GM12874 (cell line): ENCODE measurements at regions not wholly inside any gene's neighbourhood (a gene's known extent, or its start where the extent isn't known, plus 50 kb on each side); places are given as distances from the start of the nearest gene placed in this dataset.

Experiments
- TF ChIP-seq, protein P1 (sequence below): IDR thresholded peaks from 2 replicates; pipeline ENCODE4 v1.5.1; 2011; ENCODE audit warnings: low read depth, mild to moderate bottlenecking, control low read depth, low read length, moderate library complexity; ENCODE audit not compliant: insufficient read depth

DNA sequence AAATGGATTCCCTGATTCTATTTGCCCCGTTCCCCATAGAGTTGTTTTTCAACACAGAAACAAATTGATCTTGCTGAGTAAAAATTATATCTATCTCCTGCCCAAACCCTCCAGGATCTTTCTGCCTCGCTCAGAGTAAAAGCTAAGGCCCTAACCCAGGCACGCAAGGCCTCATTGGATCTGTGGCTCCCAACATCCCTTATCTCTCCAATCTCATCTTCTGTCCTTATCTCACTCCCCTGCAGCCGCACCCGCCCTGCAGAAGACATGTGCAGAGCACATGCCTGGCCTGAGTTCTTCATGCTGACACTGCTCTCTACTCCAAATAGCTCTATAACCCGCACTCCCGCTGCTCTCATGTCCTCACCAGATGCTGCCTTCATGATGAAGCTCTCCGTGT lies 543.8 kb upstream of the ZFP42 start:
- TF ChIP-seq, protein P1, sequence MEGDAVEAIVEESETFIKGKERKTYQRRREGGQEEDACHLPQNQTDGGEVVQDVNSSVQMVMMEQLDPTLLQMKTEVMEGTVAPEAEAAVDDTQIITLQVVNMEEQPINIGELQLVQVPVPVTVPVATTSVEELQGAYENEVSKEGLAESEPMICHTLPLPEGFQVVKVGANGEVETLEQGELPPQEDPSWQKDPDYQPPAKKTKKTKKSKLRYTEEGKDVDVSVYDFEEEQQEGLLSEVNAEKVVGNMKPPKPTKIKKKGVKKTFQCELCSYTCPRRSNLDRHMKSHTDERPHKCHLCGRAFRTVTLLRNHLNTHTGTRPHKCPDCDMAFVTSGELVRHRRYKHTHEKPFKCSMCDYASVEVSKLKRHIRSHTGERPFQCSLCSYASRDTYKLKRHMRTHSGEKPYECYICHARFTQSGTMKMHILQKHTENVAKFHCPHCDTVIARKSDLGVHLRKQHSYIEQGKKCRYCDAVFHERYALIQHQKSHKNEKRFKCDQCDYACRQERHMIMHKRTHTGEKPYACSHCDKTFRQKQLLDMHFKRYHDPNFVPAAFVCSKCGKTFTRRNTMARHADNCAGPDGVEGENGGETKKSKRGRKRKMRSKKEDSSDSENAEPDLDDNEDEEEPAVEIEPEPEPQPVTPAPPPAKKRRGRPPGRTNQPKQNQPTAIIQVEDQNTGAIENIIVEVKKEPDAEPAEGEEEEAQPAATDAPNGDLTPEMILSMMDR: no peak

DNA sequence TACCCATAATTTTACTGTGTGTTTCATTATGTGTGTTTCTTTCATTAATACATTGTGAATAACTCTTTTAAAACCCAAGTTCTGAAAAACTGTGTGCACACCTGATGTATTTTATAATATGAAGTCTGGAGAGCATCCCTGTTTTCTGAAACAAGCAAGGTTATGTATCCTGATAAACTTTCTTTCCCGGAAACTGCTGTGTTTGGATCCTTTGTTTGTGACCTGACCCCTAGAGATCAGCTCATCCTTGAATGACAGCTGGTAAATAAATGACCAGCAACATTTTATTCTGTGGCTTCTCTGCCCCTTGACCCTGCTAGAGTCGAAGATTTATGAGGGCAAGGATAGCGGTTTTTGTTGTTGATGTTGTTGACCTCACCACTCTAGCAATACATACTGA lies 535.6 kb upstream of the ZFP42 start:
- TF ChIP-seq, protein P1: no peak

DNA sequence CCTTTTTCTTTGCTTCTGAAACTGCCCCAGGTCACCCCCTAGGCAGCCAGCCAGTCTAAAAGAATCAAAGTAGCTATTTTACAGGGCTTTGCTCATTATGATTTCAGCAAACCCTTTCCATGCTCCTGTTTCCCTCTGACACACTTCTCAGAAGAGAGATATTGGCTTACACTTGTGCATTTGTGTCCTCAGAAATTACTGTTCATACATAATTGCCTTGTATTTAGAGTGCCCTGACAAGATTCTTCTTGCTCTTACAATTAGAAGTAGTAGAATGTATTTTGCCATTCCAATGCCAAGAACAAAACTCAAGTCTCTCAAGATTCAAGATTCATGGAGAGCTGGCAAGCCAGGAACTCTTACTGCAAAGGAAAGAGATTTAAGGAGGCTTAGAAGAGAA lies 531.0 kb upstream of the ZFP42 start:
- TF ChIP-seq, protein P1: no peak

DNA sequence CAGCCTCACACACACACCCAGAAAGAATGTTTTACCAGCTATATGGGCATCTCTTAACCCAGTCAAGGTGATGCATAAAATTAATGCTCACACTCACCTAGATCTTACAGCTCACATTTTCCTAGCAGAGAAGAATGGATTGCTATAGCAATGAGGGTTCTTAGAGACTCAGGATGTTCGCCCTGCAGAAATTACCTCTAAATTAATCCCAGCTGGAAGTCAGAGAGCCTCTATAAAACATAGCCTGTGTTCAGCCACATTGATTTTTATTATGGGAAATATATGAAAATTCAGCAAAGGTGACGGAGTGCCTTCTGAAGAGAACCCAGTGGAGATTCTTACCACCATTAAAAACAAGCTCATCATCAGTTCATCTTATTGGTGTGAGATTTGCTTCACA lies 528.3 kb upstream of the ZFP42 start:
- TF ChIP-seq, protein P1: no peak

DNA sequence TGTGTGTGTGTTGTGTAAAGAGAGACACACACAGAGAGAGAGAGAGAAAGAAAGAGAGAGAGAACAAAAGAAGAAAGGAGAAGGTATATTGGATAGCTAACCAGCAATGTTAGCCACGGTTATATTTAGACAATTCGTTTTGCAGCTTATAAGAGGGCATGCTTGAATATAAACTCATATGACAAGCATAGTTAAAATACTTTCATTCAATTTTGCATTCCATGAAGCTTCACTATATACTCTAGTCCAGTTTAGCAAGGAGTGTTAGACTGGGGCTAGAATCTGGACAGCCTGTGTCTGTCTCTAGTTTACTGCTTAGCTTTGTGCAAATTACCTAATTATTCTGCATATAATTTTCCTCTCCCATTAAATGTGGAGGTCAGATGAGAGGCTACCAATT lies 525.9 kb upstream of the ZFP42 start:
- TF ChIP-seq, protein P1: no peak

DNA sequence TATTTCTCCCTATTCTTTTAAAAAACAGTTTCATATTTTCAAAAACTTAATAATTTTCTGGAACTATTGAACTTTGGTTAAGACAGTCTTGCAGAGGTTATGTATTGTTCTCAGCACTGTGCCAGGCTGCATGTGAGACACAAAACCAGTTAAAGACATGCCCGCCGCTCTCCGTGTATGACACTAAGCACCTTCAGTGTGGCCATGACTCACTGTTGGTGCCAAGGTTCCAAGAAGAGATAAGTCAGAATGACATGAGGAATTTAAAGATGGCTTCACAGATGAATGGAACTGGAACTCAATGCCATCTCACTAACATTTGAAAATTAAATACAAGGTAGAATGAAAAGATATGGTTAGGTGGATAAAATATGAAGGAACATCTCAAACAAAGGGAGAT lies 525.5 kb upstream of the ZFP42 start:
- TF ChIP-seq, protein P1: no peak

DNA sequence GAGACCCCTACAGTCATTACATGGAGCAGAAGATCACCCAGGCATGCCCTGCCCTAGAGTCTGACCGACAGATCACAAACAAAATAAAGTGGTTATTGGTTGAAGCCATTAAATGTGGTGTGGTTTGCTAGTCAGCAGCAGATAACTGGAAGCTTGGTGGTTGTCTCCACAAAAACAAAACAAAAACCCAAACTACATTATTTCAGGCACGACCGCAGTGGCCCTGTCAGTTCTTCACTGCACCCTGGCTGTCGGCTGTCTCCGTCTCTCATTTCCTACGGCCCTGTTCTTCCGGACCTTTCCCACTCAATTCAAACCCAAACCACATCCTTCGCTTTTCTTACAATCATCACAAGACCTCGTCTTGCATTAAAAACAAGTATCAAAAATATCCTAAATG lies 521.3 kb upstream of the ZFP42 start:
- TF ChIP-seq, protein P1: no peak

DNA sequence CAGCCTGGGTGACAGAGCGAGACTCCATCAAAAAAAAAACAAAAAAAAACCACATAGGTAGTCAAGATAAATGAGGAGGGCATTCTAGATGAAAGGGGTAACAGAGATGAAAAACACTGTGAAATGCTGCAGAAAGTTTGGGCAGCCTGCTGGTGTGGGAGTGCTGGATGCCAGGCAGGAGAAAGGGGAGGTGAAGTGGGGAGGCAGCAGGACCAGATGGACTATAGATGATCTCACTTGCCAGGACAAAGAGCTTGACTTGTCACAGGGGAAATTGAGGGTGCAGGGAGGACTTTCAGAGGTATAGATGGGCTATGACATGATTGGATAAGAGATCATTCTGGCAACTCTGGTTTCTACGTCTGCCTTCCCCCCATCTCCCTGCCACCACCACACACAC lies 519.7 kb upstream of the ZFP42 start:
- TF ChIP-seq, protein P1: no peak
